ENCODE measurements at regions not wholly inside any gene's neighbourhood (a gene's known extent, or its start where the extent isn't known, plus 50 kb on each side); places are given as distances from the start of the nearest gene placed in this dataset.

DNA sequence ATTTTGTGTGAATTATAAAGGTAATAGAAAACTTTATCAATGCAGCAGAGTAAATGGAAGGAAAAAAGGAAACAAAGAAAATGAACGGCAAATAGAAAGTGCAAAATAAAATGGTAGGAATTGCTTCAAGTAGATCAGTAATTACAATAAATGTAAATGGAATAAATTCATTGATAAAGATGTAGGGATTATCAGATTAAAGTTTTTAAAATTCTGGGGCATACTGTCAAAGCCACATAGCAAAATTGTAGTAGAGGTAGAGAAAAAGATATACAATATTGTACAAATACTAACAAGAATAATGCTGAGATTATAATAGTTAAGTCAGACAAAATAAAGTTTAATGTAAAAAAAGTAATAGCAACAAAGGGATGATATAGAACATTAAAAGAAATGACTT lies 94.7 kb downstream of the SMIM20 start:
- TF ChIP-seq POLR2AphosphoS5 (IDR thresholded peaks at IDR 0.05) (no peak), EP300 (IDR thresholded peaks at IDR 0.05) (no peak), POLR2A (IDR thresholded peaks at IDR 0.05; ENCODE audit: low read depth) (no peak)
- TF ChIP-seq, protein P1, sequence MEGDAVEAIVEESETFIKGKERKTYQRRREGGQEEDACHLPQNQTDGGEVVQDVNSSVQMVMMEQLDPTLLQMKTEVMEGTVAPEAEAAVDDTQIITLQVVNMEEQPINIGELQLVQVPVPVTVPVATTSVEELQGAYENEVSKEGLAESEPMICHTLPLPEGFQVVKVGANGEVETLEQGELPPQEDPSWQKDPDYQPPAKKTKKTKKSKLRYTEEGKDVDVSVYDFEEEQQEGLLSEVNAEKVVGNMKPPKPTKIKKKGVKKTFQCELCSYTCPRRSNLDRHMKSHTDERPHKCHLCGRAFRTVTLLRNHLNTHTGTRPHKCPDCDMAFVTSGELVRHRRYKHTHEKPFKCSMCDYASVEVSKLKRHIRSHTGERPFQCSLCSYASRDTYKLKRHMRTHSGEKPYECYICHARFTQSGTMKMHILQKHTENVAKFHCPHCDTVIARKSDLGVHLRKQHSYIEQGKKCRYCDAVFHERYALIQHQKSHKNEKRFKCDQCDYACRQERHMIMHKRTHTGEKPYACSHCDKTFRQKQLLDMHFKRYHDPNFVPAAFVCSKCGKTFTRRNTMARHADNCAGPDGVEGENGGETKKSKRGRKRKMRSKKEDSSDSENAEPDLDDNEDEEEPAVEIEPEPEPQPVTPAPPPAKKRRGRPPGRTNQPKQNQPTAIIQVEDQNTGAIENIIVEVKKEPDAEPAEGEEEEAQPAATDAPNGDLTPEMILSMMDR (IDR thresholded peaks at IDR 0.05), result no peak

All from esophagus muscularis mucosa (tissue), 4 donors.